Mesothelial cell of epicardium (in vitro differentiated cells): ENCODE measurements at regions not wholly inside any gene's neighbourhood (a gene's known extent, or its start where the extent isn't known, plus 50 kb on each side); places are given as distances from the start of the nearest gene placed in this dataset.
"Not testable (repeated sequence)": the region's sequence is repeated elsewhere in the genome, so short reads cannot be mapped to it uniquely, and the experiment has no call there.

Experiments
- DNase-seq, 2 experiments: peaks; one replicate each; pipeline ENCODE4 v3.0.0; 2021; ENCODE audit warnings: low spot score in 2 of 2; ENCODE audit not compliant: unreplicated experiment in 2 of 2
- H3K27ac Mint-ChIP-seq: 2 replicates; pipeline ENCODE4 v1.8.0; 2021; ENCODE audit warnings: mixed read lengths
- H3K27me3 Mint-ChIP-seq: 2 replicates; pipeline ENCODE4 v1.8.0; 2021; ENCODE audit warnings: low read depth, mixed read lengths
- H3K36me3 Mint-ChIP-seq: 2 replicates; pipeline ENCODE4 v1.8.0; 2021; ENCODE audit warnings: mixed read lengths
- H3K4me1 Mint-ChIP-seq: 2 replicates; pipeline ENCODE4 v1.8.0; 2021; ENCODE audit warnings: mixed read lengths
- H3K4me3 Mint-ChIP-seq: 2 replicates; pipeline ENCODE4 v1.8.0; 2021; ENCODE audit warnings: mild to moderate bottlenecking, moderate library complexity, mixed read lengths
- H3K9me3 Mint-ChIP-seq: 2 replicates; pipeline ENCODE4 v1.8.0; 2021; ENCODE audit warnings: mixed read lengths
- TF ChIP-seq, protein P1 (sequence below): fragments of 200-600 bp; sonication (generic); IDR thresholded peaks from one replicate; pipeline ENCODE4 v1.5.0; 2021; ENCODE audit warnings: antibody characterized with exemption; ENCODE audit not compliant: unreplicated experiment

- Mint-ChIP-seq H3K27ac (no peak overlapping the region), H3K4me3 (no peak overlapping the region), H3K4me1 (peaks cover 18% of the 10 kb centered on the region), H3K9me3 (peaks cover 18% of the 10 kb centered on the region), H3K36me3 (peaks cover 7% of the 10 kb centered on the region), H3K27me3 (no peaks in the 10 kb centered on the region)
- TF ChIP-seq, protein P1, sequence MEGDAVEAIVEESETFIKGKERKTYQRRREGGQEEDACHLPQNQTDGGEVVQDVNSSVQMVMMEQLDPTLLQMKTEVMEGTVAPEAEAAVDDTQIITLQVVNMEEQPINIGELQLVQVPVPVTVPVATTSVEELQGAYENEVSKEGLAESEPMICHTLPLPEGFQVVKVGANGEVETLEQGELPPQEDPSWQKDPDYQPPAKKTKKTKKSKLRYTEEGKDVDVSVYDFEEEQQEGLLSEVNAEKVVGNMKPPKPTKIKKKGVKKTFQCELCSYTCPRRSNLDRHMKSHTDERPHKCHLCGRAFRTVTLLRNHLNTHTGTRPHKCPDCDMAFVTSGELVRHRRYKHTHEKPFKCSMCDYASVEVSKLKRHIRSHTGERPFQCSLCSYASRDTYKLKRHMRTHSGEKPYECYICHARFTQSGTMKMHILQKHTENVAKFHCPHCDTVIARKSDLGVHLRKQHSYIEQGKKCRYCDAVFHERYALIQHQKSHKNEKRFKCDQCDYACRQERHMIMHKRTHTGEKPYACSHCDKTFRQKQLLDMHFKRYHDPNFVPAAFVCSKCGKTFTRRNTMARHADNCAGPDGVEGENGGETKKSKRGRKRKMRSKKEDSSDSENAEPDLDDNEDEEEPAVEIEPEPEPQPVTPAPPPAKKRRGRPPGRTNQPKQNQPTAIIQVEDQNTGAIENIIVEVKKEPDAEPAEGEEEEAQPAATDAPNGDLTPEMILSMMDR, result no peak
- DNase-seq, result no peak
Measured at GRCh38 chr13:81381560-81381959, 1040.6 kb upstream of the SPRY2 start.

GRCh38 chr13:81379183-81379582 lies 1038.3 kb upstream of the SPRY2 start:
- no peak overlapping the region for H3K27ac Mint-ChIP-seq
- H3K36me3 Mint-ChIP-seq, result peaks cover under 1% of the 10 kb centered on the region
- H3K4me1 Mint-ChIP-seq, result peaks cover 30% of the 10 kb centered on the region
- no peak for DNase-seq
- peaks cover 12% of the 10 kb centered on the region for H3K9me3 Mint-ChIP-seq
- TF ChIP-seq, protein P1, result no peak
- no peak overlapping the region for H3K4me3 Mint-ChIP-seq
- H3K27me3 Mint-ChIP-seq, result no peaks in the 10 kb centered on the region

- Mint-ChIP-seq H3K4me3 (no peak overlapping the region), H3K27me3 (no peaks in the 10 kb centered on the region), H3K27ac (no peak overlapping the region), H3K9me3 (peaks cover 6% of the 10 kb centered on the region), H3K4me1 (peaks cover 29% of the 10 kb centered on the region), H3K36me3 (no peaks in the 10 kb centered on the region)
- TF ChIP-seq, protein P1, result no peak
- DNase-seq, result no peak
Measured at GRCh38 chr13:81377921-81378320, 1037.0 kb upstream of the SPRY2 start.

DNA sequence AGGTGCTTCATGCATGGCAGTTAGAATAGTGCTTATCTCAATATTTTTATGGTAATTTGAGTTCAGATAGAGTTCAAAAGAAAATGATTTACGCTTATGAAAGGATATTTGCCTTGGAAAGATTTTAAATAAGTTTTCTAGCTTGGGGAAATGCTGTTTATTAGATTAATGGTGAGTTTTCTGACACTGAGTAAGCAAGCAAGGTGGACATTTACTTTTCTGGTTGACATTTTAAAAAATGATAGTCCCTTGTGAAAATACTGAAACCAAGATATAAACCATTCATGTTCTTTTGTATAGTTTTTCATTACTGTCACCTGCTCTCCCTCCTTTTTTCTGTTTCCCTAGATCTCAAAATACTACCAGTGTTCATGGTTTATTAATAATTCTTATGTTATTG lies 1034.8 kb upstream of the SPRY2 start:
- TF ChIP-seq, protein P1, result no peak
- Mint-ChIP-seq H3K4me3 (no peak overlapping the region), H3K9me3 (peaks cover 6% of the 10 kb centered on the region), H3K4me1 (peaks cover 29% of the 10 kb centered on the region), H3K27ac (peak overlapping the region; percentile 76), H3K36me3 (no peaks in the 10 kb centered on the region), H3K27me3 (no peaks in the 10 kb centered on the region)
- DNase-seq, result no peak

- DNase-seq, H3K4me3 Mint-ChIP-seq, H3K4me1 Mint-ChIP-seq, H3K27ac Mint-ChIP-seq, H3K27me3 Mint-ChIP-seq: not testable (repeated sequence)
- Mint-ChIP-seq H3K9me3 (peaks cover 50% of the 10 kb centered on the region), H3K36me3 (peaks cover 40% of the 10 kb centered on the region)
Measured at GRCh38 chr13:81362711-81363110, 1021.8 kb upstream of the SPRY2 start.

DNA sequence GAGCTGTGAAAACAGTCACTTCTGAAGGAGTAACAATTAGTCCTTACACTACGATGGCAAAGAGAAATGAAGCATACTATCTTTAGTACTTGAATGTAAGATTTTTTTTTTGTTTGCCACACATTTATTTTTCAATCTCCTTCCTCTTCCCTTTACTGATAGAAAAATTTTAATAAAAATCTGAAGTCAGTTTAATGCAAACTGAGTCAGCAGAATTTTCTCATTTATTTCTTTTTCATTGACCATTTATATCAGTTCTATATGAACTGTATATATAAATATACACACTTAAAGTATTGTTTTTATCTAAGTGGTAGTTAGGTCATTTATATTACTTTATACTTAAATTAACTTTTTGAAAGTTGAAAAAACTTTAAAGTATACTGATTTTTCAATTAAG lies 1009.1 kb upstream of the SPRY2 start:
- TF ChIP-seq, protein P1, result no peak
- no peak overlapping the region for H3K4me3 Mint-ChIP-seq
- DNase-seq, result no peak
- peaks cover 12% of the 10 kb centered on the region for H3K4me1 Mint-ChIP-seq
- H3K9me3 Mint-ChIP-seq, result no peaks in the 10 kb centered on the region
- H3K27ac Mint-ChIP-seq, result no peak overlapping the region
- no peaks in the 10 kb centered on the region for H3K27me3 Mint-ChIP-seq
- H3K36me3 Mint-ChIP-seq, result no peaks in the 10 kb centered on the region

DNA sequence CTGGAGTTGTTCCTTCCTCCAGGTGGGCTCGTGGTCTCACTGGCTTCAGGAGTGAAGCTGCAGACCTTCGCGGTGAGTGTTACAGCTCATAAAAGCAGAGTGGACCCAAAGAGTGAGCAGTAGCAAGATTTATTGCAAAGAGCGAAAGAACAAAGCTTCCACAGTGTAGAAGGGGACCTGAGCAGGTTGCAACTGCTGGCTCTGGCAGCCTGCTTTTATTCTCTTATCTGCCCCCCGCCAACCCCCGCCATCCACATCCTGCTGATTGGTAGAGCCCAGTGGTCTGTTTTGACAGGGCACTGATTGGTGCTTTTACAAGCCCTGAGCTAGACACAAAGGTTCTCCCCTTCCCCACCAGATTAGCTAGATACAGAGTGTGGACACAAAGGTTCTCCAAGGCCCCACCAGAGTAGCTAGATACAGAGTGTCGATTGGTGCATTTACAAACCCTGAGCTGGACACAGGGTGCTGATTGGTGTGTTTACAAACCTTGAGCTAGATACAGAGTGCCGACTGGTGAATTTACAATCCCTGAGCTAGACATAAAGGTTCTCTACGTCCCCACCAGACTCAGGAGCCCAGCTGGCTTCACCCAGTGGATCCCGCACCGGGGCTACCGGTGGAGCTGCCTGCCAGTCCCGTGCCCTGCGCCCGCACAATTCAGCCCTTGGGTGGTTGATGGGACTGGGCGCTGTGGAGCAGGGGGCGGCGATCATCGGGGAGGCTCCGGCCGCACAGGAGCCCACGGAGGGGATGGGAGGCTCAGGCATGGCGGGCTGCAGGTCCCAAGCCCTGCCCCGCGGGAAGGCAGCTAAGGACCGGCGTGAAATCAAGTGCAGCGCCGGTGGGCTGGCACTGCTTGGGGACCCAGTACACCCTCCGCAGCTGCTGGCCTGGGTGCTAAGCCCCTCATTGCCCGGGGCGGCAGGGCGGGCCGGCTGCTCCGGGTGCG lies 999.5 kb upstream of the SPRY2 start:
- not testable (repeated sequence) for H3K27ac Mint-ChIP-seq, H3K4me1 Mint-ChIP-seq, H3K27me3 Mint-ChIP-seq, DNase-seq, H3K36me3 Mint-ChIP-seq, H3K4me3 Mint-ChIP-seq
- H3K9me3 Mint-ChIP-seq, result peaks cover 18% of the 10 kb centered on the region

GRCh38 chr13:81339666-81340065 lies 998.7 kb upstream of the SPRY2 start:
- H3K36me3 Mint-ChIP-seq, H3K27me3 Mint-ChIP-seq, H3K4me1 Mint-ChIP-seq, H3K27ac Mint-ChIP-seq, DNase-seq, H3K4me3 Mint-ChIP-seq: not testable (repeated sequence)
- H3K9me3 Mint-ChIP-seq, result peaks cover 17% of the 10 kb centered on the region
